RWPE1 (cell line): ENCODE measurements at regions not wholly inside any gene's neighbourhood (a gene's known extent, or its start where the extent isn't known, plus 50 kb on each side); places are given as distances from the start of the nearest gene placed in this dataset.
"Not testable (repeated sequence)": the region's sequence is repeated elsewhere in the genome, so short reads cannot be mapped to it uniquely, and the experiment has no call there.

Experiments used
- CTCF ChIA-PET: fragments of 350-600 bp; sonication (Branson Sonifier 250); formaldehyde crosslinking; extraction: SDS; loops from one replicate; lab custom pipeline; 2021; lab: Yijun Ruan, JAX
- POLR2A ChIA-PET: fragments of 400-600 bp; formaldehyde crosslinking; extraction: SDS; loops from one replicate; lab custom pipeline; 2020; ENCODE audit warnings: antibody characterized with exemption; ENCODE audit not compliant: low non-redundant PET; lab: Yijun Ruan, JAX
- DNase-seq: peaks from one replicate; pipeline ENCODE4 v3.0.0; 2012; ENCODE audit warnings: low spot score
- H3K27ac ChIP-seq: fragments of 450-650 bp; 2 replicates; pipeline ENCODE4 v1.5.1; 2017
- CTCF ChIP-seq: fragments of 450-650 bp; conservative IDR thresholded peaks from 2 replicates; pipeline ENCODE4 v1.5.1; 2017; ENCODE audit warnings: low read depth, mild to moderate bottlenecking

- no peak for DNase-seq
- TF ChIP-seq CTCF = no peak
- H3K27ac ChIP-seq = no peak overlapping the region
- POLR2A ChIA-PET = no interaction called here
- CTCF ChIA-PET = interaction anchor here (0.7 kb wide), 1 partner anchor 697 kb away, joined by 4 read pairs; no protein-coding TSS in a partner anchor
Observed at GRCh38 chr4:53841711-53842110, 222.7 kb downstream of the CHIC2 start.

GRCh38 chr4:53840643-53841042, 223.8 kb downstream of the CHIC2 start:
- H3K27ac ChIP-seq = no peak overlapping the region
- ChIA-PET POLR2A (no interaction called here), CTCF (no interaction called here)
- DNase-seq = peak; percentile 24
- TF ChIP-seq CTCF = no peak

GRCh38 chr4:53833302-53834003, 231.0 kb downstream of the CHIC2 start:
- DNase-seq, H3K27ac ChIP-seq, CTCF ChIA-PET, POLR2A ChIA-PET: not testable (repeated sequence)

- no peak for DNase-seq
- POLR2A ChIA-PET = no interaction called here
- no peak for TF ChIP-seq CTCF
- no peak overlapping the region for H3K27ac ChIP-seq
- CTCF ChIA-PET = no interaction called here
Observed at GRCh38 chr4:53832549-53832948, 231.9 kb downstream of the CHIC2 start.

- ChIA-PET CTCF (interaction anchor here (0.5 kb wide), 1 partner anchor 15 kb away, joined by 3 read pairs; no protein-coding TSS in a partner anchor), POLR2A (no interaction called here)
- no peak for DNase-seq
- no peak overlapping the region for H3K27ac ChIP-seq
- no peak for TF ChIP-seq CTCF
Observed at GRCh38 chr4:53830511-53830910, 233.9 kb downstream of the CHIC2 start.

GRCh38 chr4:53821179-53821851, 230.0 kb upstream of the LNX1 start:
- no peak for TF ChIP-seq CTCF
- ChIA-PET POLR2A (no interaction called here), CTCF (no interaction called here)
- no peak for DNase-seq
- no peak overlapping the region for H3K27ac ChIP-seq

GRCh38 chr4:53818104-53818503, 226.8 kb upstream of the LNX1 start:
- ChIA-PET POLR2A (no interaction called here), CTCF (no interaction called here)
- no peak for TF ChIP-seq CTCF
- H3K27ac ChIP-seq = no peak overlapping the region
- no peak for DNase-seq
